Sigmoid colon (tissue), 6 donors: ENCODE measurements at regions not wholly inside any gene's neighbourhood (a gene's known extent, or its start where the extent isn't known, plus 50 kb on each side); places are given as distances from the start of the nearest gene placed in this dataset.

Experiments
- DNase-seq: peaks from one replicate; pipeline ENCODE4 v3.0.0-alpha.2; 2019
- H3K27ac ChIP-seq, 4 donors: fragments of 200-600 bp; sonication (generic); one replicate each; pipeline ENCODE4 v1.5.1; 2016 to 2019; ENCODE audit warnings: mild to moderate bottlenecking in 1 of 4
- H3K27me3 ChIP-seq, 3 donors: fragments of 200-600 bp; sonication (generic); one replicate each; pipeline ENCODE4 v1.5.1; 2019; ENCODE audit warnings: mild to moderate bottlenecking in 1 of 3
- H3K36me3 ChIP-seq, 4 donors: fragments of 200-600 bp; sonication (generic); one replicate each; pipeline ENCODE4 v1.5.1; 2016 to 2019
- H3K4me1 ChIP-seq, 4 donors: fragments of 200-600 bp; sonication (generic); one replicate each; pipeline ENCODE4 v1.5.1; 2017 to 2019
- H3K4me3 ChIP-seq, 4 donors: fragments of 200-600 bp; sonication (generic); one replicate each; pipeline ENCODE4 v1.5.1; 2017 to 2019; ENCODE audit warnings: mild to moderate bottlenecking in 2 of 4, moderate library complexity in 1 of 4
- H3K9me3 ChIP-seq, 4 donors: fragments of 200-600 bp in 3 of 4; sonication (generic) in 3 of 4; one replicate each; pipeline versions ENCODE4 v1.5.1 to v1.6.1; 2013 to 2019
- CTCF ChIP-seq, 4 experiments: fragments of 450-650 bp in 3 of 4; fragments of 200-600 bp in 1 of 4; IDR thresholded peaks; one replicate each; pipeline ENCODE4 v1.5.1; 2016 to 2019; ENCODE audit warnings: antibody characterized with exemption in 4 of 4, mild to moderate bottlenecking in 3 of 4, moderate library complexity in 2 of 4
- EP300 ChIP-seq, 4 donors: sonication (generic); formaldehyde crosslinking; IDR thresholded peaks; one replicate each; pipeline ENCODE4 v1.6.1; 2017; ENCODE audit warnings: antibody characterized with exemption in 4 of 4
- POLR2A ChIP-seq, 2 donors: fragments of 450-650 bp; IDR thresholded peaks; one replicate each; pipeline ENCODE4 v1.6.1; 2016; ENCODE audit warnings: antibody characterized with exemption in 2 of 2, mild to moderate bottlenecking in 2 of 2, moderate library complexity in 2 of 2
- POLR2AphosphoS5 ChIP-seq, 4 donors: sonication (generic); formaldehyde crosslinking; IDR thresholded peaks; one replicate each; pipeline ENCODE4 v1.6.1; 2017; ENCODE audit warnings: antibody characterized with exemption in 4 of 4
- WGBS, 2 donors: extraction: QIAGEN DNeasy Blood & Tissue Kit; methylation state at CpG; one replicate each; pipeline ENCODE4 v1.1.7; 2013; 5-methylcytosine and 5-hydroxymethylcytosine counted together
- intact Hi-C: fragments of 100-400 bp; cut with DNase I; formaldehyde crosslinking; loops from one replicate; pipeline ENCODE4 v1.15.1; 2023
- donor health status: healthy with polysubstance abuse.
- donor health status: healthy.

DNA sequence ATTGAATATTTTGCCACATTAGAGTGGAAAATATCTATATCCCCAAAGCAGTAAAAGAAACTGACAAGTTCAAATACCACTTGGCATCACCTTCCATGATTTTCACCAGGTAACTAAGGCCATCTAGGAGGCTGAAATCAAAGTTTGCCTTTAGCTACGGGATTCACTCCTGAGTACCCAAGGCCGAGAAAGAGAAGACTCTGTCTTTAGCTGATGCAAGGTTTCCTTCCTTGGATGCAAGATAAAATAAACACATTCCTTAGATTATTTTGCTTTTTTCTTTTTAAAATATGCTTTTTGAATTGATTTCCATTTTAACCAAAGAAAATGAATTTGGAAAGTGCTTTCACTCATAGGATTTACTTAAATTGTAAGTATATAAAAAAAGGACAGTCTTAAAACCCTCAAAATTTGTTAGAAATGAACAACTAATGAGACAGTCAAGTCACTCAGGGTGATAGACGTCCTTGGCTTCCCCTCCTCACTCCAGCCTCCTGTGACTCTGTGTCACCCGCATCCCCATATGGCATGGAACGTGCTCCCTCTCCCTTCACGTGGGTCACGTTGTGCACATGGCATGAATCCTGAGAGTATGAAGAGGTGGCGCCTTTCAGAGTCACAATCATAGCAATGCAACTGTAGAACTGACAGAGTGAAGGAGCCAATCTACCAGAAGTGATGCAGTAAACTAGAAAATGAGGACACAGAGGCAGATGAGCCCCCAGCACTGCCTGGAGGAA, 148.4 kb downstream of the RTP4 start:
- 79 to 86% methylated on average over 8 of the region's 8 CpGs for whole genome bisulfite sequencing, 2 donors
- DNase-seq, result no peak
- no peaks in the 10 kb centered on the region for H3K4me1 ChIP-seq
- H3K36me3 ChIP-seq, result no peaks in the 10 kb centered on the region
- H3K4me3 ChIP-seq, result no peak overlapping the region
- intact Hi-C loops, result no loop called here
- H3K27ac ChIP-seq, result no peak overlapping the region
- TF ChIP-seq CTCF (IDR thresholded peaks at IDR 0.05), result no peak
- TF ChIP-seq EP300 (IDR thresholded peaks at IDR 0.05), result no peak
- no peak for TF ChIP-seq POLR2AphosphoS5 (IDR thresholded peaks at IDR 0.05)
- no peak for TF ChIP-seq POLR2A (IDR thresholded peaks at IDR 0.05)
- no peaks in the 10 kb centered on the region for H3K27me3 ChIP-seq
- H3K9me3 ChIP-seq, result peaks cover 0 to 3% (median 0%) of the 10 kb centered on the region in 4 donors

DNA sequence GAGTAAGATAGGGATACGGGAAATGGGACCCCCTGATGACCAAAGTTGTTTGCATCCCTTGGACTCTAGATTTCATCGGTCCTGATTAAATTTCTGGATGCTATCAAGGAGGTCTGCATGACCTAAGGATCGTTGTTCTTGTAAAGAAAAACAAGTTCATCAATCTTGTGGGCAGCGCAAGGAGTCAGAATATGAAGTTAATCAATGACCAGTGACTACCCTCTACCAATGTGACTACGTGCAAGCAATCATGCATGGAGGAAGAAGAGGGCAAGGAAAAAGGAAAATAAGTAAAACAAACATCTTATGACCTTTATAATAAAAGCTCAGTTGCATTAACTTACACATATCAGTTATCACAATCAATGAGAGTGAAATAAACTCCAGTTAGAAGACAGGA, 139.7 kb downstream of the RTP4 start:
- no peak for DNase-seq
- intact Hi-C loops, result no loop called here

GRCh38 chr3:187507266-187507665, 139.1 kb downstream of the RTP4 start:
- intact Hi-C loops, result no loop called here
- TF ChIP-seq POLR2A (IDR thresholded peaks at IDR 0.05), result no peak

More for the DNA sequence above, 139.7 kb downstream of the RTP4 start:
- no peaks in the 10 kb centered on the region for H3K36me3 ChIP-seq
- H3K27me3 ChIP-seq, result no peaks in the 10 kb centered on the region
- H3K4me3 ChIP-seq, result no peak overlapping the region
- no peak overlapping the region for H3K27ac ChIP-seq
- peaks cover 0 to 3% (median 1%) of the 10 kb centered on the region in 4 donors for H3K9me3 ChIP-seq
- 38 to 64% methylated on average over 5 of the region's 5 CpGs for WGBS, 2 donors
- H3K4me1 ChIP-seq, result no peaks in the 10 kb centered on the region
- TF ChIP-seq EP300 (IDR thresholded peaks at IDR 0.05) (no peak), POLR2AphosphoS5 (IDR thresholded peaks at IDR 0.05) (no peak), POLR2A (IDR thresholded peaks at IDR 0.05) (no peak), CTCF (IDR thresholded peaks at IDR 0.05) (no peak)

DNA sequence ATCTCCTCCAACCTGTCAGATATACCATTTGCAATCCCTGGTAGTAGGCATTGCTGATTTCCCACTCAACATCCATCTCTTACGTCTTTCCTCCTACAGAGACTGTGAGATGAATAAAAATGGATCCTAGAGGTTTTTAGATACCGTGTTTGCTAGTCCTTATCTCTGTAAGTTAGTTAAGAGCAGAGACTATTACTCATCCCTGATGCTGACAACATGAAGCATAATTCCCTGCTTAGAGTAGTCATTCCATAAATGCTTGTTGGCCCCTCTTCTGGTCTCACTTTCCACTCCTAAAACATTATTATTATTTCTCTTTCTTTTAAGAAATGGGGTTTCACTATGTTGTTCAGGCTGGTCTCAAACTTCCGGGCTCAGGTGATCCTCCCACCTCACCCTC, 136.2 kb downstream of the RTP4 start:
- Histone ChIP-seq H3K27ac (no peak overlapping the region), H3K9me3 (peaks cover 0 to under 1% (median 0%) of the 10 kb centered on the region in 4 donors), H3K4me1 (peaks cover 0 to 8% (median 0%) of the 10 kb centered on the region in 4 donors), H3K36me3 (no peaks in the 10 kb centered on the region), H3K27me3 (no peaks in the 10 kb centered on the region), H3K4me3 (no peak overlapping the region)
- WGBS, 2 donors, result 74 to 77% methylated on average over 3 of the region's 3 CpGs
- intact Hi-C loops, result no loop called here
- no peak for TF ChIP-seq CTCF (IDR thresholded peaks at IDR 0.05)
- TF ChIP-seq POLR2AphosphoS5 (IDR thresholded peaks at IDR 0.05), result no peak
- no peak for TF ChIP-seq EP300 (IDR thresholded peaks at IDR 0.05)
- TF ChIP-seq POLR2A (IDR thresholded peaks at IDR 0.05), result no peak
- no peak for DNase-seq

More at GRCh38 chr3:187507266-187507665, 139.1 kb downstream of the RTP4 start:
- no peaks in the 10 kb centered on the region for H3K36me3 ChIP-seq
- no peak for DNase-seq
- no peak overlapping the region for H3K4me3 ChIP-seq
- no peaks in the 10 kb centered on the region for H3K27me3 ChIP-seq
- H3K4me1 ChIP-seq, result no peaks in the 10 kb centered on the region
- peaks cover 0 to 3% (median 0%) of the 10 kb centered on the region in 4 donors for H3K9me3 ChIP-seq
- WGBS, 2 donors, result 28 to 64% methylated on average over 1 of the region's 1 CpG
- H3K27ac ChIP-seq, result no peak overlapping the region

- no peak overlapping the region for H3K4me3 ChIP-seq
- H3K27ac ChIP-seq, result no peak overlapping the region
- H3K4me1 ChIP-seq, result peaks cover 0 to 8% (median 0%) of the 10 kb centered on the region in 4 donors
- WGBS, 2 donors, result 88 to 91% methylated on average over 3 of the region's 3 CpGs
- no peaks in the 10 kb centered on the region for H3K9me3 ChIP-seq
- no peaks in the 10 kb centered on the region for H3K27me3 ChIP-seq
- no peak for DNase-seq
- intact Hi-C loops, result no loop called here
- H3K36me3 ChIP-seq, result no peaks in the 10 kb centered on the region
- TF ChIP-seq CTCF (IDR thresholded peaks at IDR 0.05), result no peak
- no peak for TF ChIP-seq EP300 (IDR thresholded peaks at IDR 0.05)
- no peak for TF ChIP-seq POLR2A (IDR thresholded peaks at IDR 0.05)
- no peak for TF ChIP-seq POLR2AphosphoS5 (IDR thresholded peaks at IDR 0.05)
Measured at GRCh38 chr3:187498211-187498724, 130.1 kb downstream of the RTP4 start.
